Memory B cell (primary cell): ENCODE measurements at regions not wholly inside any gene's neighbourhood (a gene's known extent, or its start where the extent isn't known, plus 50 kb on each side); places are given as distances from the start of the nearest gene placed in this dataset.

ENCODE experiments used
- ATAC-seq: fragments of 150-1000 bp; cut with Tn5 transposase; 2 replicates; pipeline ENCODE4 v1.10.0; 2021; ENCODE audit warnings: low read depth, mild to moderate bottlenecking, moderate library complexity
- DNase-seq, 2 donors: peaks; one replicate each; pipeline ENCODE4 v3.0.0; 2022; ENCODE audit warnings: low spot score in 2 of 2
- H3K27ac Mint-ChIP-seq: one replicate; pipeline ENCODE4 v1.8.0; 2022; ENCODE audit warnings: mild to moderate bottlenecking, moderate library complexity, mixed read lengths
- H3K27me3 Mint-ChIP-seq: one replicate; pipeline ENCODE4 v1.8.0; 2022; ENCODE audit warnings: mixed read lengths
- H3K36me3 Mint-ChIP-seq: one replicate; pipeline ENCODE4 v1.8.0; 2022; ENCODE audit warnings: mild to moderate bottlenecking, mixed read lengths
- H3K4me1 Mint-ChIP-seq: one replicate; pipeline ENCODE4 v1.8.0; 2022; ENCODE audit warnings: mixed read lengths
- H3K4me3 Mint-ChIP-seq: one replicate; pipeline ENCODE4 v1.8.0; 2022; ENCODE audit warnings: mild to moderate bottlenecking, moderate library complexity, mixed read lengths
- H3K9me3 Mint-ChIP-seq: one replicate; pipeline ENCODE4 v1.8.0; 2022; ENCODE audit warnings: mixed read lengths

DNA sequence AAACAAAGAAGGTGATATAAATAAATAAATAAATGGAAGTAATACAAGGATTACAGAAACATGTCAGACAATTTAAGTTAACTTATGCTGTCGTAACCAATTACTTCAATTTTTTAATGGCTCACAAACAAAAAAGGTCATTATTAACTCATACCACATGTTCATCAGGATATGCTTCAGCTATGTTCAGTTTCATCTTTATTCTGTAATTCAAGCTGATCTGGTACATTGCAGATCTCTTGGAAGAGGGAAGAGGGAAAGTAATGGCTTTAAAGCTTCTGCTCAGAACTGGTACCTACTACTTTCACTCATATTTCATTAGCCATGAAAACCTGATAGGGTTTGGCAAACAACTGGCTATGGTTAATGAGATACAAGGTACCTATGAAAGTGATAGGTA, 67.6 kb upstream of the ERBB4 start:
- H3K27me3 Mint-ChIP-seq, result no peaks in the 10 kb centered on the region
- no peak overlapping the region for H3K4me3 Mint-ChIP-seq
- H3K4me1 Mint-ChIP-seq, result peaks cover 5% of the 10 kb centered on the region
- ATAC-seq (no peak), DNase-seq (no peak)
- H3K9me3 Mint-ChIP-seq, result peaks cover 2% of the 10 kb centered on the region
- no peaks in the 10 kb centered on the region for H3K36me3 Mint-ChIP-seq
- H3K27ac Mint-ChIP-seq, result no peak overlapping the region

GRCh38 chr2:212596688-212597087, 58.1 kb upstream of the ERBB4 start:
- Mint-ChIP-seq H3K27ac (no peak overlapping the region), H3K9me3 (no peaks in the 10 kb centered on the region), H3K4me1 (no peaks in the 10 kb centered on the region), H3K36me3 (no peaks in the 10 kb centered on the region), H3K4me3 (no peak overlapping the region), H3K27me3 (no peaks in the 10 kb centered on the region)
- ATAC-seq (no peak), DNase-seq (no peak)

GRCh38 chr2:212596276-212596675, 57.7 kb upstream of the ERBB4 start:
- Mint-ChIP-seq H3K36me3 (no peaks in the 10 kb centered on the region), H3K27ac (no peak overlapping the region), H3K9me3 (no peaks in the 10 kb centered on the region), H3K27me3 (no peaks in the 10 kb centered on the region), H3K4me3 (no peak overlapping the region), H3K4me1 (no peaks in the 10 kb centered on the region)
- no peak for ATAC-seq
- DNase-seq, result no peak

GRCh38 chr2:212595036-212595654, 56.5 kb upstream of the ERBB4 start:
- H3K36me3 Mint-ChIP-seq, result no peaks in the 10 kb centered on the region
- H3K4me1 Mint-ChIP-seq, result no peaks in the 10 kb centered on the region
- DNase-seq (no peak), ATAC-seq (no peak)
- no peaks in the 10 kb centered on the region for H3K9me3 Mint-ChIP-seq
- H3K27ac Mint-ChIP-seq, result no peak overlapping the region
- H3K4me3 Mint-ChIP-seq, result no peak overlapping the region
- no peaks in the 10 kb centered on the region for H3K27me3 Mint-ChIP-seq

- Mint-ChIP-seq H3K36me3 (no peaks in the 10 kb centered on the region), H3K27ac (no peak overlapping the region), H3K27me3 (no peaks in the 10 kb centered on the region), H3K4me1 (no peaks in the 10 kb centered on the region), H3K4me3 (no peak overlapping the region), H3K9me3 (no peaks in the 10 kb centered on the region)
- DNase-seq (no peak), ATAC-seq (no peak)
Measured at GRCh38 chr2:212592695-212593094, 54.1 kb upstream of the ERBB4 start.
